ENCODE measurements at regions not wholly inside any gene's neighbourhood (a gene's known extent, or its start where the extent isn't known, plus 50 kb on each side); places are given as distances from the start of the nearest gene placed in this dataset.
"Not testable (repeated sequence)": the region's sequence is repeated elsewhere in the genome, so short reads cannot be mapped to it uniquely, and the experiment has no call there.

- no peak for ATAC-seq
Measured at GRCh38 chr10:124324451-124324850, 94.3 kb downstream of the OAT start.

GRCh38 chr10:124323806-124324205, 94.9 kb downstream of the OAT start:
- no peak for ATAC-seq

- ATAC-seq: peak; percentile 31
Measured at GRCh38 chr10:124323111-124323725, 95.5 kb downstream of the OAT start.

- ATAC-seq: no peak
Measured at GRCh38 chr10:124322191-124322980, 96.3 kb downstream of the OAT start.

GRCh38 chr10:124321433-124322089, 97.2 kb downstream of the OAT start:
- no peak for ATAC-seq

- no peak for ATAC-seq
Measured at GRCh38 chr10:124320778-124321432, 97.8 kb downstream of the OAT start.

GRCh38 chr10:124319926-124320391, 98.8 kb downstream of the OAT start:
- ATAC-seq: no peak

GRCh38 chr10:124319520-124319919, 99.2 kb downstream of the OAT start:
- ATAC-seq: not testable (repeated sequence)

- ATAC-seq: no peak
Measured at GRCh38 chr10:124318811-124319210, 99.9 kb downstream of the OAT start.

GRCh38 chr10:124318076-124318475, 100.6 kb downstream of the OAT start:
- no peak for ATAC-seq

- ATAC-seq: no peak
Measured at GRCh38 chr10:124316326-124316725, 102.4 kb downstream of the OAT start.

GRCh38 chr10:124315591-124316270, 103.0 kb downstream of the OAT start:
- no peak for ATAC-seq

- ATAC-seq: no peak
Measured at GRCh38 chr10:124313374-124313773, 105.3 kb downstream of the OAT start.

- no peak for ATAC-seq
Measured at GRCh38 chr10:124308811-124309210, 109.9 kb downstream of the OAT start.

GRCh38 chr10:124308056-124308645, 110.6 kb downstream of the OAT start:
- ATAC-seq: no peak

GRCh38 chr10:124307591-124307990, 111.1 kb downstream of the OAT start:
- no peak for ATAC-seq

- peak; percentile 52 for ATAC-seq
Measured at GRCh38 chr10:124306922-124307371, 111.8 kb downstream of the OAT start.

- no peak for ATAC-seq
Measured at GRCh38 chr10:124306520-124306919, 112.2 kb downstream of the OAT start.

- no peak for ATAC-seq
Measured at GRCh38 chr10:124305984-124306383, 112.7 kb downstream of the OAT start.

- ATAC-seq: no peak
Measured at GRCh38 chr10:124305131-124305530, 113.6 kb downstream of the OAT start.

GRCh38 chr10:124303662-124304418, 114.9 kb downstream of the OAT start:
- no peak for ATAC-seq
